ENCODE measurements at regions not wholly inside any gene's neighbourhood (a gene's known extent, or its start where the extent isn't known, plus 50 kb on each side); places are given as distances from the start of the nearest gene placed in this dataset.

- CTCF ChIA-PET: no interaction called here
- Histone ChIP-seq H3K79me2 (ENCODE audit: low read depth) (no peaks in the 10 kb centered on the region), H2AFZ (no peak overlapping the region), H3K4me1 (replicated peaks; ENCODE audit: insufficient read depth) (no peaks in the 10 kb centered on the region), H3K36me3 (ENCODE audit: low read depth) (no peaks in the 10 kb centered on the region), H3K4me2 (no peak overlapping the region), H3K9me2 (ENCODE audit: insufficient read depth) (0 out of 2 replicates have a peak, but pooled peaks cover 4% of the 10 kb centered on the region), H3K4me3 (no peak overlapping the region), H3K9me3 (ENCODE audit: insufficient read depth, low read depth) (no peaks in the 10 kb centered on the region), H3K27ac (no peak overlapping the region), H3K27me3 (ENCODE audit: insufficient read depth, low read depth) (no peaks in the 10 kb centered on the region), H4K20me1 (ENCODE audit: insufficient read depth) (no peaks in the 10 kb centered on the region), H3F3A (ENCODE audit: insufficient read depth, low read depth) (no peaks in the 10 kb centered on the region)
- POLR2A ChIA-PET (ENCODE audit: unreplicated experiment): interaction anchor here (0.8 kb wide), 1 partner anchor 18 kb away, joined by 4 read pairs; no protein-coding TSS in a partner anchor
- TF ChIP-seq EZH2 (IDR thresholded peaks at IDR 0.05; ENCODE audit: low read depth): no peak
- no peak for TF ChIP-seq CTCF (conservative IDR thresholded peaks at IDR 0.05)
- BruUV-seq (replicated peaks): no TSS peak
- no peak for DNase-seq
- intact Hi-C loops (cut with micrococcal nuclease; ENCODE audit: unreplicated experiment): no loop called here
Observed at GRCh38 chr1:222928212-222928611, 113.4 kb downstream of the DISP1 start.

DNA sequence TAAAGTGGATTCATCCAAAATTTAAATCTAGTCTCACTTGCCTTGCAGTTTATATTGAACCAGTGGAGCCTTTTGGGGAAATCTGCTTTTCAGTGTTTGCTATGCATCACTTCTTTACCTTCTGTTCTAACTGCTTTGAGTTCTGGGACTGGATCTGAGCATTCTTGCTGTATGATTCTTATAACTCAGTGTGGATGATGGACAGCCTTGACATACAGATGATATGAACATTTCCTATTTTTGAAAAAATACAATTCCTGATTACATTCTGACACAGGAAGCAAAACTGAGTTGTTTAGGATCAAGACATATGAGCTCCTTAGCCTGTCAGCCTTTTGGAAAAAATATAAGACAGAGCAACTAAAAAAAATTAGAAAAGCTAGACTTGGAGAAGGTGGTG is 115.2 kb downstream of the DISP1 start:
- no TSS peak for BruUV-seq (replicated peaks)
- POLR2A ChIA-PET (ENCODE audit: unreplicated experiment): interaction anchor here (0.7 kb wide), 1 partner anchor 137 kb away, joined by 3 read pairs; no protein-coding TSS in a partner anchor
- intact Hi-C loops (cut with micrococcal nuclease; ENCODE audit: unreplicated experiment): no loop called here
- Histone ChIP-seq H4K20me1 (ENCODE audit: insufficient read depth) (no peaks in the 10 kb centered on the region), H3K9me3 (ENCODE audit: insufficient read depth, low read depth) (no peaks in the 10 kb centered on the region), H3K4me1 (replicated peaks; ENCODE audit: insufficient read depth) (no peaks in the 10 kb centered on the region), H3K4me3 (no peak overlapping the region), H2AFZ (no peak overlapping the region), H3F3A (ENCODE audit: insufficient read depth, low read depth) (no peaks in the 10 kb centered on the region), H3K36me3 (ENCODE audit: low read depth) (no peaks in the 10 kb centered on the region), H3K9me2 (ENCODE audit: insufficient read depth) (no peaks in the 10 kb centered on the region), H3K27ac (no peak overlapping the region), H3K27me3 (ENCODE audit: insufficient read depth, low read depth) (no peaks in the 10 kb centered on the region), H3K4me2 (no peak overlapping the region), H3K79me2 (ENCODE audit: low read depth) (no peaks in the 10 kb centered on the region)
- no peak for TF ChIP-seq CTCF (conservative IDR thresholded peaks at IDR 0.05)
- TF ChIP-seq EZH2 (IDR thresholded peaks at IDR 0.05; ENCODE audit: low read depth): no peak
- DNase-seq: no peak
- CTCF ChIA-PET: no interaction called here

- no peak overlapping the region for H2AFZ ChIP-seq
- no peaks in the 10 kb centered on the region for H4K20me1 ChIP-seq (ENCODE audit: insufficient read depth)
- H3K4me1 ChIP-seq (replicated peaks; ENCODE audit: insufficient read depth): no peaks in the 10 kb centered on the region
- H3K4me2 ChIP-seq: no peak overlapping the region
- H3K9me2 ChIP-seq (ENCODE audit: insufficient read depth): no peaks in the 10 kb centered on the region
- H3K27me3 ChIP-seq (ENCODE audit: insufficient read depth, low read depth): no peaks in the 10 kb centered on the region
- no peaks in the 10 kb centered on the region for H3F3A ChIP-seq (ENCODE audit: insufficient read depth, low read depth)
- POLR2A ChIA-PET (ENCODE audit: unreplicated experiment): no interaction called here
- H3K9me3 ChIP-seq (ENCODE audit: insufficient read depth, low read depth): no peaks in the 10 kb centered on the region
- intact Hi-C loops (cut with micrococcal nuclease; ENCODE audit: unreplicated experiment): no loop called here
- no peak overlapping the region for H3K27ac ChIP-seq
- CTCF ChIA-PET: no interaction called here
- no TSS peak for BruUV-seq (replicated peaks)
- no peaks in the 10 kb centered on the region for H3K36me3 ChIP-seq (ENCODE audit: low read depth)
- no peak for DNase-seq
- no peaks in the 10 kb centered on the region for H3K79me2 ChIP-seq (ENCODE audit: low read depth)
- TF ChIP-seq EZH2 (IDR thresholded peaks at IDR 0.05; ENCODE audit: low read depth) (no peak), CTCF (conservative IDR thresholded peaks at IDR 0.05) (no peak)
- no peak overlapping the region for H3K4me3 ChIP-seq
Observed at GRCh38 chr1:222931023-222931422, 116.2 kb downstream of the DISP1 start.

Measured in PC-9 (cell line).